IMR-90 (cell line): ENCODE measurements at regions not wholly inside any gene's neighbourhood (a gene's known extent, or its start where the extent isn't known, plus 50 kb on each side); places are given as distances from the start of the nearest gene placed in this dataset.

ENCODE experiments used
- ATAC-seq: fragments of 200-7000 bp; cut with Tn5 transposase; 2 replicates; pipeline ENCODE4 v1.9.1; 2020; ENCODE audit warnings: low read depth, mild to moderate bottlenecking, moderate library complexity
- BruUV-seq: library from RNA; stranded (reverse); fragments of 400-500 nt; replicated peaks from 2 replicates; lab custom pipeline; 2021; lab: Mats Ljungman, UMichigan
- CTCF ChIA-PET: fragments of 300-600 bp; formaldehyde crosslinking; extraction: SDS; loops from one replicate; lab custom pipeline; 2021; ENCODE audit warnings: antibody characterized with exemption; lab: Yijun Ruan, JAX
- POLR2A ChIA-PET: fragments of 300-600 bp; sonication (Branson Sonifier 250); formaldehyde crosslinking; loops from one replicate; lab custom pipeline; 2022; ENCODE audit warnings: antibody characterized with exemption; ENCODE audit not compliant: unreplicated experiment; lab: Charles Lee
- DNase-seq: peaks from one replicate; pipeline ENCODE4 v3.0.0; 2013
- H2AFZ ChIP-seq: replicated peaks from 2 replicates; pipeline ENCODE3; 2013; ENCODE audit warnings: low read length, mild to moderate bottlenecking; ENCODE audit not compliant: poor library complexity
- H2AK5ac ChIP-seq: 2 replicates; pipeline ENCODE4 v1.6.1; 2013; ENCODE audit warnings: low read depth, low read length, inconsistent platforms
- H2AK9ac ChIP-seq: replicated peaks from 2 replicates; pipeline ENCODE3; 2013; ENCODE audit warnings: mild to moderate bottlenecking, low read depth, low read length, moderate library complexity; ENCODE audit not compliant: poor library complexity
- H2BK120ac ChIP-seq: 2 replicates; pipeline ENCODE4 v1.6.1; 2013; ENCODE audit warnings: low read depth, low read length, inconsistent platforms
- H2BK15ac ChIP-seq: 3 replicates; pipeline ENCODE4 v1.6.1; 2013; ENCODE audit warnings: low read depth, low read length, inconsistent platforms
- H2BK20ac ChIP-seq: 2 replicates; pipeline ENCODE4 v1.6.1; 2013; ENCODE audit warnings: low read depth, mild to moderate bottlenecking, inconsistent platforms, low read length, moderate library complexity
- H2BK5ac ChIP-seq: 2 replicates; pipeline ENCODE4 v1.6.1; 2013; ENCODE audit warnings: mild to moderate bottlenecking, low read depth, low read length, inconsistent platforms; ENCODE audit not compliant: poor library complexity, severe bottlenecking
- H3K14ac ChIP-seq: replicated peaks from 2 replicates; pipeline ENCODE4 v1.6.1; 2013; ENCODE audit warnings: low read depth, low read length, inconsistent platforms
- H3K18ac ChIP-seq: 2 replicates; pipeline ENCODE4 v1.6.1; 2013; ENCODE audit warnings: low read depth, low read length, control low read depth
- H3K23ac ChIP-seq: 2 replicates; pipeline ENCODE4 v1.6.1; 2013; ENCODE audit warnings: low read depth, low read length, inconsistent platforms
- H3K27ac ChIP-seq: 2 replicates; pipeline ENCODE4 v1.5.1; 2013; ENCODE audit warnings: mild to moderate bottlenecking, control low read depth, low read length; ENCODE audit not compliant: insufficient read depth
- H3K27me3 ChIP-seq: 2 replicates; pipeline ENCODE4 v1.6.1; 2013; ENCODE audit warnings: low read length; ENCODE audit not compliant: control insufficient read depth, insufficient read depth
- H3K36me3 ChIP-seq: 2 replicates; pipeline ENCODE4 v1.6.1; 2013; ENCODE audit warnings: low read length, mixed read lengths; ENCODE audit not compliant: control insufficient read depth, insufficient read depth
- H3K4ac ChIP-seq: 2 replicates; pipeline ENCODE4 v1.6.1; 2013; ENCODE audit warnings: low read depth, low read length, inconsistent platforms
- H3K4me1 ChIP-seq: 2 replicates; pipeline ENCODE4 v1.6.1; 2013; ENCODE audit warnings: low read length, mixed read lengths; ENCODE audit not compliant: control insufficient read depth, insufficient read depth
- H3K4me2 ChIP-seq: 2 replicates; pipeline ENCODE4 v1.6.1; 2013; ENCODE audit warnings: low read depth, mild to moderate bottlenecking, control low read depth, low read length, moderate library complexity
- H3K4me3 ChIP-seq: 2 replicates; pipeline ENCODE4 v1.5.1; 2013; ENCODE audit warnings: low read depth, mild to moderate bottlenecking, control low read depth, low read length, moderate library complexity; ENCODE audit not compliant: insufficient read depth
- H3K56ac ChIP-seq: 2 replicates; pipeline ENCODE4 v1.6.1; 2013; ENCODE audit warnings: low read length, inconsistent platforms; ENCODE audit not compliant: insufficient read depth; ENCODE audit errors: extremely low read depth
- H3K79me1 ChIP-seq, 2 experiments: 2 replicates each; pipeline ENCODE4 v1.6.1; 2013; ENCODE audit warnings: low read length in 2 of 2, inconsistent platforms in 1 of 2, low read depth in 1 of 2
- H3K9ac ChIP-seq: 2 replicates; pipeline ENCODE4 v1.6.1; 2013; ENCODE audit warnings: low read depth, low read length, control low read depth
- H3K9me1 ChIP-seq: 2 replicates; pipeline ENCODE4 v1.6.1; 2013; ENCODE audit warnings: low read length, inconsistent platforms; ENCODE audit not compliant: insufficient read depth
- H3K9me3 ChIP-seq: 2 replicates; pipeline ENCODE4 v1.6.1; 2013; ENCODE audit warnings: low read length; ENCODE audit not compliant: control insufficient read depth, insufficient read depth
- H4K20me1 ChIP-seq: 2 replicates; pipeline ENCODE4 v1.6.1; 2013; ENCODE audit warnings: low read length, inconsistent platforms; ENCODE audit not compliant: insufficient read depth
- H4K5ac ChIP-seq: 2 replicates; pipeline ENCODE4 v1.6.1; 2013; ENCODE audit warnings: mild to moderate bottlenecking, low read depth, low read length, control low read depth
- H4K8ac ChIP-seq, 2 experiments: 2 replicates each; pipeline ENCODE4 v1.6.1; 2013; ENCODE audit warnings: low read depth in 2 of 2, low read length in 2 of 2, control low read depth in 1 of 2, inconsistent platforms in 1 of 2
- H4K91ac ChIP-seq: 2 replicates; pipeline ENCODE4 v1.6.1; 2013; ENCODE audit warnings: low read depth, low read length, inconsistent platforms; ENCODE audit not compliant: insufficient read depth
- BHLHE40 ChIP-seq: fragments of 150-350 bp; IDR thresholded peaks from 2 replicates; pipeline ENCODE4 v1.6.1; 2016; ENCODE audit warnings: mild to moderate bottlenecking, low read depth, low read length
- CEBPB ChIP-seq: IDR thresholded peaks from 2 replicates; pipeline ENCODE4 v1.6.1; 2012; ENCODE audit warnings: low read depth, low read length, improper control_type of control experiment
- CHD1 ChIP-seq: IDR thresholded peaks from 2 replicates; pipeline ENCODE4 v1.6.1; 2012; ENCODE audit warnings: low read depth, low read length, improper control_type of control experiment
- CTCF ChIP-seq: conservative IDR thresholded peaks from 2 replicates; pipeline ENCODE4 v1.5.1; 2012; ENCODE audit warnings: mild to moderate bottlenecking, low read depth, low read length, improper control_type of control experiment
- ELK1 ChIP-seq: fragments of 150-350 bp; IDR thresholded peaks from 2 replicates; pipeline ENCODE4 v1.6.1; 2016; ENCODE audit warnings: low read depth, mild to moderate bottlenecking, low read length, moderate library complexity, borderline replicate concordance
- MAZ ChIP-seq: IDR thresholded peaks from 2 replicates; pipeline ENCODE4 v1.6.1; 2012; ENCODE audit warnings: low read depth, mild to moderate bottlenecking, low read length, improper control_type of control experiment, moderate library complexity, borderline replicate concordance
- MXI1 ChIP-seq: IDR thresholded peaks from 2 replicates; pipeline ENCODE4 v1.6.1; 2012; ENCODE audit warnings: low read depth, mild to moderate bottlenecking, low read length, moderate library complexity, borderline replicate concordance
- NFE2L2 ChIP-seq: fragments of 150-350 bp; IDR thresholded peaks from 2 replicates; pipeline ENCODE4 v1.6.1; 2016; ENCODE audit warnings: low read depth, mild to moderate bottlenecking, low read length
- RAD21 ChIP-seq: IDR thresholded peaks from 2 replicates; pipeline ENCODE4 v1.6.1; 2012; ENCODE audit warnings: low read length, improper control_type of control experiment
- RFX5 ChIP-seq: IDR thresholded peaks from 2 replicates; pipeline ENCODE4 v1.8.0; 2012; ENCODE audit warnings: low read depth, mild to moderate bottlenecking, low read length, moderate library complexity
- SMC3 ChIP-seq: fragments of 150-350 bp; IDR thresholded peaks from 2 replicates; pipeline ENCODE4 v1.6.1; 2016; ENCODE audit warnings: low read depth, mild to moderate bottlenecking, antibody characterized with exemption, low read length, moderate library complexity
- WGBS, 2 experiments: methylation state at CpG; one replicate each; pipeline versions ENCODE4 v1.1.5 to v1.1.7; 2013; ENCODE audit warnings: missing lambda C conversion rate in 2 of 2; ENCODE audit not compliant: insufficient read length in 1 of 2; ENCODE audit errors: extremely low coverage in 2 of 2; 5-methylcytosine and 5-hydroxymethylcytosine counted together
- dilution Hi-C: fragments of 300-500 bp; cut with HindIII; formaldehyde crosslinking; loops from one replicate; pipeline ENCODE4 v1.14.3; 2018; ENCODE audit warnings: low sequenced_read_pairs; ENCODE audit not compliant: unreplicated experiment
- in situ Hi-C: fragments of 300-500 bp; cut with MboI; formaldehyde crosslinking; loops from 3 replicates; pipeline ENCODE4 v1.14.3; 2019; ENCODE audit warnings: low sequenced_read_pairs, inconsistent platforms, mixed read lengths
- intact Hi-C: fragments of 100-400 bp; cut with micrococcal nuclease; formaldehyde crosslinking; loops from 2 replicates; pipeline ENCODE4 v1.10.0; 2022

DNA sequence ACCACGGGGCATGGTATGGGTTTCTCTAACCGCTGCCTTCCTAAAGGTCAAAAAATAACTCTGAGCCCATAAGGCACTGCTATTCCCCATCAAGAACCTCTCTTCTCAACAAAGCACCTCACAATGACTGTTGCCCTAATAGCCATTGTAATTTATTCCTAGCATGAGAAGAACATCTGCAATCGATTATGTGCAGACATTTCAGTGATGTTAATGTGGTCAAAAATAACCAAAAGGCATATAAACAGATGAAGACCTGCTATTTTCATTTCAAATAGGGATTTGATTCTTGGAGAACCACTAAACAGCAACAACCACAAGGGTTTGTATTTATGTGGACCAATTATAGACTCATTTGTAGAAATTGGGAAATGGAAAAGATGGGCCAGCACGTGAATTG, 356.6 kb downstream of the FBXO15 start:
- Histone ChIP-seq H2AFZ (no peak overlapping the region), H3K79me1 (no peaks in the 10 kb centered on the region), H2BK120ac (no peak overlapping the region), H3K9me1 (no peaks in the 10 kb centered on the region), H3K9me3 (no peaks in the 10 kb centered on the region), H3K14ac (0 out of 2 replicates have a peak overlapping the region, but pooled peaks have one; percentile 11), H4K91ac (no peak overlapping the region), H4K20me1 (no peaks in the 10 kb centered on the region), H2BK20ac (no peak overlapping the region), H2BK15ac (no peak overlapping the region), H3K4ac (no peak overlapping the region), H3K27me3 (no peaks in the 10 kb centered on the region), H3K9ac (no peak overlapping the region), H3K18ac (no peak overlapping the region), H2AK5ac (no peak overlapping the region), H2BK5ac (no peak overlapping the region), H4K5ac (no peak overlapping the region), H3K36me3 (no peaks in the 10 kb centered on the region), H3K23ac (no peak overlapping the region), H3K56ac (no peak overlapping the region), H3K4me2 (no peak overlapping the region), H3K4me1 (peaks cover 9% of the 10 kb centered on the region), H3K4me3 (no peak overlapping the region), H2AK9ac (no peak overlapping the region), H4K8ac (peak overlapping the region in 1 of 2 experiments; percentile 24; a peak in 1 of 4 replicates), H3K27ac (no peak overlapping the region)
- no CpG with 5 or more reads among the region's 4 CpGs for WGBS, 2 experiments
- peak; percentile 83 for DNase-seq
- POLR2A ChIA-PET, result no interaction called here
- in situ Hi-C loops (no loop called here), intact Hi-C loops (no loop called here), dilution Hi-C loops (no loop called here)
- CTCF ChIA-PET, result no interaction called here
- BruUV-seq, result no TSS peak
- peak; percentile 50 for ATAC-seq
- TF ChIP-seq MAZ (no peak), CHD1 (no peak), ELK1 (no peak), SMC3 (no peak), MXI1 (no peak), RAD21 (no peak), CEBPB (no peak), NFE2L2 (no peak), RFX5 (no peak), CTCF (no peak), BHLHE40 (no peak)
